ENCODE measurements at regions not wholly inside any gene's neighbourhood (a gene's known extent, or its start where the extent isn't known, plus 50 kb on each side); places are given as distances from the start of the nearest gene placed in this dataset.
A peak's percentile ranks its signal among the peaks of the same experiment; 100 is the strongest.

DNA sequence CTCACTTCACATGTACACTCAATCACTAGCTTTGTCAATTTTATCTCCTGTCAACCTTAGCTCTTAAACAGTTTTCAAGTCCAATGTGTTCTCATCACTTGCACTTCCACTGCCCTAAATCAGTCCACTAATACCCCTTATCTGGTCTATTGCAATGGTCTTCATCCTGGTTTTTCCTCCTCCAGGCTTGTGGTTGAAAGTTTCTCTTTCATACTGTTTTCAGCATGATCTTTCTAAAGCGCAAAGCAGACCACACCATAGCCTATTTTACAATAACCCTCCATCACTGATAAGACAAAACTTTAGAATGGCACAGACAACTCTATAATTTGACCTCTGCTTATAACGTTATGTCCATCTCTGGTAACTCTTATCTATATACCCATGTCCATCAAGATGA lies 62.0 kb upstream of the DDHD1 start:
- no peak for DNase-seq (ENCODE audit: low read depth)
- H3K4me3 ChIP-seq (ENCODE audit: low read depth, low read length) = no peak overlapping the region
- TF ChIP-seq, protein P1, sequence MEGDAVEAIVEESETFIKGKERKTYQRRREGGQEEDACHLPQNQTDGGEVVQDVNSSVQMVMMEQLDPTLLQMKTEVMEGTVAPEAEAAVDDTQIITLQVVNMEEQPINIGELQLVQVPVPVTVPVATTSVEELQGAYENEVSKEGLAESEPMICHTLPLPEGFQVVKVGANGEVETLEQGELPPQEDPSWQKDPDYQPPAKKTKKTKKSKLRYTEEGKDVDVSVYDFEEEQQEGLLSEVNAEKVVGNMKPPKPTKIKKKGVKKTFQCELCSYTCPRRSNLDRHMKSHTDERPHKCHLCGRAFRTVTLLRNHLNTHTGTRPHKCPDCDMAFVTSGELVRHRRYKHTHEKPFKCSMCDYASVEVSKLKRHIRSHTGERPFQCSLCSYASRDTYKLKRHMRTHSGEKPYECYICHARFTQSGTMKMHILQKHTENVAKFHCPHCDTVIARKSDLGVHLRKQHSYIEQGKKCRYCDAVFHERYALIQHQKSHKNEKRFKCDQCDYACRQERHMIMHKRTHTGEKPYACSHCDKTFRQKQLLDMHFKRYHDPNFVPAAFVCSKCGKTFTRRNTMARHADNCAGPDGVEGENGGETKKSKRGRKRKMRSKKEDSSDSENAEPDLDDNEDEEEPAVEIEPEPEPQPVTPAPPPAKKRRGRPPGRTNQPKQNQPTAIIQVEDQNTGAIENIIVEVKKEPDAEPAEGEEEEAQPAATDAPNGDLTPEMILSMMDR (conservative IDR thresholded peaks at IDR 0.05; ENCODE audit: low read depth, low read length) = no peak

DNA sequence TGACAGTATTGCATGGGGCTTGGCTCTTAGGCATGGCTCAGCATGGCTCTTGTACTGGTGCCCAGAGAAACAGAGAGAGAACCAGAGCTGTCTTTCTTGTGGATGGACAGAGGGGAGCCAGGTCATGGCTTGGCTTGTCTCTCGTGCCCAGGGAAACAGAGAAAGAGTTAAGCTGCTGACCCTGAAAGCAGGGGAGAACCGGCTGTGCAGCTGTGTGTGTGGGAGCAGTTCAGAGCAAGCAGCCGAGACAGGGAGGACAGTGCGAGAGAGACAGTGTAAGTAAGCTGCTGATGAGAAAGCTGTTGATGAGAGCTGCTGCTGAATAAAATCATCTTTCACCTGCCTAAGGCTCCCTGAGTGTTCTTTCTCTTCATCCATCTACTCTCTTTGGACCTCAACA lies 61.3 kb upstream of the DDHD1 start:
- TF ChIP-seq, protein P1 (conservative IDR thresholded peaks at IDR 0.05; ENCODE audit: low read depth, low read length) = no peak
- DNase-seq (ENCODE audit: low read depth) = peak; percentile 13
- H3K4me3 ChIP-seq (ENCODE audit: low read depth, low read length) = no peak overlapping the region

DNA sequence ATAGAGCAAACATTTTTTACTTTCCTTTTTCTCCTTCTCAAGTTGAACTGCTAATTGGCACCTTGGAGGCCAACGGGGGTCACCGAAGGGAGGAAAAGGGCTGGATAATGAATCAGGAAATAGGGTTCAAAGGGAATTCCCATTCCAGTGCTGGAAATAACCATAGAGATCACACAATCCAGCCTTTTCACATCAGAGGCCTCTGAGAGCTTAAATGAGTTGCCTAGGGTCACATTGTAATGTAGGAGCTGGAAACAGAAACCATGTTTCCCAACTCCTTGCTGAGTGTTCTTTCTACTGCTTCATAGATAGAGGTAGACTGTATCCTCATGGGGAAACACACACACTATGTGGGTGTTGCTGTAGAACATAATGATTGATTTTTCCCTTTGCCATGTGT lies 60.6 kb upstream of the DDHD1 start:
- TF ChIP-seq, protein P1 (conservative IDR thresholded peaks at IDR 0.05; ENCODE audit: low read depth, low read length) = no peak
- DNase-seq (ENCODE audit: low read depth) = peak; percentile 11
- H3K4me3 ChIP-seq (ENCODE audit: low read depth, low read length) = no peak overlapping the region

DNA sequence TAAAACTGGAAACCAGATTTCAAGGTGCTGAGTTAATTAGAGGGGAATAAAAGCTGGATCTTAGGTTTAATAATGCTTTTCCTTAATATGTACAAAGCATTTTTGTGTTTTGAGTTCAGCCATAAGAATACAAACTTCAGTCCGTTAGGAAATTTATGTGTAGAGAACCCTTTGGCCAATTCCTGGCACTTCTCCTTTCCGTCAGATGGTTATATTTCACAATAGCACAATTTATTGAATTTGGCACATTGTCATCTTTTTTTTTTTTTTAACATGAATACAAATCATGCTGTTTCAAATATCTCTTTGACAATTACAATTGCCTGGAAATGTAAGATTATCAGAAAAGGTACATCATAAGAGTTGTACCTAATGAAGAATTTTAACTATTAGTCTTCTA lies 56.2 kb upstream of the DDHD1 start:
- TF ChIP-seq, protein P1 (conservative IDR thresholded peaks at IDR 0.05; ENCODE audit: low read depth, low read length) = no peak
- no peak overlapping the region for H3K4me3 ChIP-seq (ENCODE audit: low read depth, low read length)
- peak; percentile 67 for DNase-seq (ENCODE audit: low read depth)

All from choroid plexus epithelial cell (primary cell).